ENCODE measurements at regions not wholly inside any gene's neighbourhood (a gene's known extent, or its start where the extent isn't known, plus 50 kb on each side); places are given as distances from the start of the nearest gene placed in this dataset.

DNA sequence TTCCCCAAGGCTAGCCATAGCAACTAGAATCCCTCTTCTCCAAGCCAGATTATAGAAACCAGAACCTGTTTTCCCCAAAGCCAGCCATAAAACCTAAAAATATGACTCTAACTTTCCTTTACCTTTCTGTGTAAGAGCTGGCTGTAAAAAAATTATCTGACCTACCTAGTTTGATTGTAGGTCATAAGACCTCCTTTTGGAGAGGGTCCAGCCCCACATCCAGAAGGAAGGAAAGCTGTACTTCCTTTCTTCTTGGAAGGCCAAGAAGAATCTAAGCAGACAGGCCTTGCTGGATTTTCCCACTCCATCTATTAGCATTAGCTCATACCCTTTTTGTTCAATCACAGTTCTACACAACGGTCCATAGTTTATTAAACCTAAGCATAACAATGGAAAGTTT, 1006.3 kb downstream of the SORCS3 start:
- no peak overlapping the region for H3K4me2 ChIP-seq (ENCODE audit: low read depth, low read length)
- no peaks in the 10 kb centered on the region for H3F3A ChIP-seq (ENCODE audit: insufficient read depth, low read length)
- H3K36me3 ChIP-seq (replicated peaks; ENCODE audit: insufficient read depth, low read length) = no peaks in the 10 kb centered on the region
- H3K4me3 ChIP-seq (ENCODE audit: low read length) = no peak overlapping the region
- DNase-seq = no peak
- no peak overlapping the region for H3K27ac ChIP-seq (ENCODE audit: low read length)
- H2AFZ ChIP-seq (ENCODE audit: low read length) = no peak overlapping the region
- no peaks in the 10 kb centered on the region for H3K79me2 ChIP-seq (ENCODE audit: low read length)
- H3K4me1 ChIP-seq (ENCODE audit: low read length) = no peaks in the 10 kb centered on the region
- no peaks in the 10 kb centered on the region for H3K27me3 ChIP-seq (replicated peaks; ENCODE audit: insufficient read depth, low read length)
- no peaks in the 10 kb centered on the region for H3K9me2 ChIP-seq (replicated peaks; ENCODE audit: insufficient read depth, low read length)
- H4K20me1 ChIP-seq (ENCODE audit: insufficient read depth, low read length) = no peaks in the 10 kb centered on the region
- TF ChIP-seq EZH2phosphoT487 (IDR thresholded peaks at IDR 0.05; ENCODE audit: low read length) (no peak), EZH2 (optimal IDR thresholded peaks at IDR 0.05; ENCODE audit: low read depth, low read length) (no peak)
- TF ChIP-seq, protein P1, sequence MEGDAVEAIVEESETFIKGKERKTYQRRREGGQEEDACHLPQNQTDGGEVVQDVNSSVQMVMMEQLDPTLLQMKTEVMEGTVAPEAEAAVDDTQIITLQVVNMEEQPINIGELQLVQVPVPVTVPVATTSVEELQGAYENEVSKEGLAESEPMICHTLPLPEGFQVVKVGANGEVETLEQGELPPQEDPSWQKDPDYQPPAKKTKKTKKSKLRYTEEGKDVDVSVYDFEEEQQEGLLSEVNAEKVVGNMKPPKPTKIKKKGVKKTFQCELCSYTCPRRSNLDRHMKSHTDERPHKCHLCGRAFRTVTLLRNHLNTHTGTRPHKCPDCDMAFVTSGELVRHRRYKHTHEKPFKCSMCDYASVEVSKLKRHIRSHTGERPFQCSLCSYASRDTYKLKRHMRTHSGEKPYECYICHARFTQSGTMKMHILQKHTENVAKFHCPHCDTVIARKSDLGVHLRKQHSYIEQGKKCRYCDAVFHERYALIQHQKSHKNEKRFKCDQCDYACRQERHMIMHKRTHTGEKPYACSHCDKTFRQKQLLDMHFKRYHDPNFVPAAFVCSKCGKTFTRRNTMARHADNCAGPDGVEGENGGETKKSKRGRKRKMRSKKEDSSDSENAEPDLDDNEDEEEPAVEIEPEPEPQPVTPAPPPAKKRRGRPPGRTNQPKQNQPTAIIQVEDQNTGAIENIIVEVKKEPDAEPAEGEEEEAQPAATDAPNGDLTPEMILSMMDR (IDR thresholded peaks at IDR 0.05; ENCODE audit: low read length) = no peak
- H3K9ac ChIP-seq (ENCODE audit: low read length) = no peak overlapping the region
- H3K9me3 ChIP-seq (replicated peaks; ENCODE audit: insufficient read depth, low read length) = no peaks in the 10 kb centered on the region

DNA sequence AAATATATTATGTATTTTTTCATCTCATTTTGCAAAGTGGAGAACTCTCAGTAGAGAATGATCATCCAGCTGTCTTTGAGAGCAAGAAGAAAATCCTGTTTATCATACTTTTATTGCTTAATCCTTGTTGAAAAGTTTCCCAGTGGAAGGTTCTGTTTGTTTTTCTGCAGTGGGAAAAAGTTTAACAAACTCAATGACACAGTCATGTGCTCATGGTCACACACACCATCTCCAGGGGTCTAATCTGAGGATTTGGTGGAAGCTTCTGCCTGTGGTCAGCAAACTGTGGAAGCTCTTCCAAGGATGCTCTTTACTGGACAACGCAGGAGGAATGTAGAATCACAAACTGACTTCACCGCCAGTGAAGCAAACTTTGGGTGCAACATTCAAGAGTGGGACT, 1003.9 kb downstream of the SORCS3 start:
- Histone ChIP-seq H4K20me1 (ENCODE audit: insufficient read depth, low read length) (no peaks in the 10 kb centered on the region), H3K27me3 (replicated peaks; ENCODE audit: insufficient read depth, low read length) (no peaks in the 10 kb centered on the region), H3K27ac (ENCODE audit: low read length) (no peak overlapping the region), H3K4me1 (ENCODE audit: low read length) (no peaks in the 10 kb centered on the region), H3K9me3 (replicated peaks; ENCODE audit: insufficient read depth, low read length) (no peaks in the 10 kb centered on the region), H3K4me3 (ENCODE audit: low read length) (no peak overlapping the region), H3K9me2 (replicated peaks; ENCODE audit: insufficient read depth, low read length) (no peaks in the 10 kb centered on the region), H3K36me3 (replicated peaks; ENCODE audit: insufficient read depth, low read length) (no peaks in the 10 kb centered on the region), H3K9ac (ENCODE audit: low read length) (no peak overlapping the region), H2AFZ (ENCODE audit: low read length) (no peak overlapping the region), H3K4me2 (ENCODE audit: low read depth, low read length) (no peak overlapping the region), H3K79me2 (ENCODE audit: low read length) (no peaks in the 10 kb centered on the region), H3F3A (ENCODE audit: insufficient read depth, low read length) (no peaks in the 10 kb centered on the region)
- TF ChIP-seq EZH2phosphoT487 (IDR thresholded peaks at IDR 0.05; ENCODE audit: low read length) = no peak
- no peak for TF ChIP-seq EZH2 (optimal IDR thresholded peaks at IDR 0.05; ENCODE audit: low read depth, low read length)
- TF ChIP-seq, protein P1 (IDR thresholded peaks at IDR 0.05; ENCODE audit: low read length) = no peak
- no peak for DNase-seq

DNA sequence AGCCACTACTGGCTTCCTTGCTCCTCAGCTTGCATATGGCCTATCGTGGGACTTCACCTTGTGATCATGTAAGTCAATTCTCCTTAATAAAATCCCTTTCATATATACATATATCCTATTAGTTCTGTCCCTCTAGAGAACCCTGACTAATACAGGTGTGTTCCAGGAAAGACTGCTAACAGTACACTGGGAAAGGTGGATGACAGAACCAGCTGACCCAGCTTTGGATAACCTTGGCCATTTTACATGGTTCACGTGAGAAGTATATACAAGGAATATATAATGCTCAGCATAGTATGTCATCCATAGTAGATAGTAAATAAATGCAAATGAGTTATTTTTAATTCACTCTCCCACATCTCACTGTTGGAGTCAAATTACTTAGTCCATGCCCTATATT, 1003.5 kb downstream of the SORCS3 start:
- no peaks in the 10 kb centered on the region for H3K9me2 ChIP-seq (replicated peaks; ENCODE audit: insufficient read depth, low read length)
- TF ChIP-seq EZH2 (optimal IDR thresholded peaks at IDR 0.05; ENCODE audit: low read depth, low read length) (no peak), EZH2phosphoT487 (IDR thresholded peaks at IDR 0.05; ENCODE audit: low read length) (no peak)
- TF ChIP-seq, protein P1 (IDR thresholded peaks at IDR 0.05; ENCODE audit: low read length) = no peak
- no peak for DNase-seq
- H3K27me3 ChIP-seq (replicated peaks; ENCODE audit: insufficient read depth, low read length) = no peaks in the 10 kb centered on the region
- H3K36me3 ChIP-seq (replicated peaks; ENCODE audit: insufficient read depth, low read length) = no peaks in the 10 kb centered on the region
- no peak overlapping the region for H3K4me3 ChIP-seq (ENCODE audit: low read length)
- no peaks in the 10 kb centered on the region for H4K20me1 ChIP-seq (ENCODE audit: insufficient read depth, low read length)
- H3K9ac ChIP-seq (ENCODE audit: low read length) = no peak overlapping the region
- no peaks in the 10 kb centered on the region for H3F3A ChIP-seq (ENCODE audit: insufficient read depth, low read length)
- no peak overlapping the region for H3K27ac ChIP-seq (ENCODE audit: low read length)
- no peaks in the 10 kb centered on the region for H3K4me1 ChIP-seq (ENCODE audit: low read length)
- no peaks in the 10 kb centered on the region for H3K79me2 ChIP-seq (ENCODE audit: low read length)
- no peak overlapping the region for H2AFZ ChIP-seq (ENCODE audit: low read length)
- H3K4me2 ChIP-seq (ENCODE audit: low read depth, low read length) = no peak overlapping the region
- H3K9me3 ChIP-seq (replicated peaks; ENCODE audit: insufficient read depth, low read length) = no peaks in the 10 kb centered on the region

Measured in MM.1S (cell line).